Upper lobe of right lung (tissue), 1 donor: ENCODE measurements at regions not wholly inside any gene's neighbourhood (a gene's known extent, or its start where the extent isn't known, plus 50 kb on each side); places are given as distances from the start of the nearest gene placed in this dataset.

Experiments
- ATAC-seq: fragments of 200-7000 bp; cut with Tn5 transposase; one replicate; pipeline ENCODE4 v1.9.1; 2020; ENCODE audit warnings: mild to moderate bottlenecking, moderate library complexity
- DNase-seq: peaks from one replicate; pipeline ENCODE4 v3.0.0-alpha.2; 2020
- H3K27ac ChIP-seq: fragments of 200-600 bp; one replicate; pipeline ENCODE4 v1.8.0; 2022
- H3K27me3 ChIP-seq: fragments of 200-600 bp; one replicate; pipeline ENCODE4 v1.8.0; 2022; ENCODE audit warnings: mild to moderate bottlenecking
- H3K36me3 ChIP-seq: fragments of 200-600 bp; one replicate; pipeline ENCODE4 v1.8.0; 2022
- H3K4me1 ChIP-seq: fragments of 200-600 bp; one replicate; pipeline ENCODE4 v1.8.0; 2022
- H3K4me3 ChIP-seq: fragments of 200-600 bp; one replicate; pipeline ENCODE4 v1.8.0; 2022; ENCODE audit warnings: mild to moderate bottlenecking
- H3K9me3 ChIP-seq: fragments of 200-600 bp; one replicate; pipeline ENCODE4 v1.8.0; 2022
- CTCF ChIP-seq: fragments of 200-600 bp; IDR thresholded peaks from one replicate; pipeline ENCODE4 v1.8.0; 2022; ENCODE audit warnings: antibody characterized with exemption
- intact Hi-C: fragments of 100-400 bp; cut with DNase I; formaldehyde crosslinking; loops from one replicate; pipeline ENCODE4 v1.11.0; 2022
- donor health status: DM: no; HTN: yes; CAD: no; lungs with severe emphysema.

GRCh38 chr11:81979448-81979847 is 754.2 kb downstream of the FAM181B start:
- intact Hi-C loops = no loop called here
- Histone ChIP-seq H3K27ac (no peak overlapping the region), H3K4me1 (no peaks in the 10 kb centered on the region), H3K4me3 (no peak overlapping the region), H3K27me3 (no peaks in the 10 kb centered on the region), H3K36me3 (no peaks in the 10 kb centered on the region), H3K9me3 (no peaks in the 10 kb centered on the region)
- no peak for TF ChIP-seq CTCF
- ATAC-seq (no peak), DNase-seq (no peak)

- DNase-seq (no peak), ATAC-seq (no peak)
- intact Hi-C loops = no loop called here
- no peak for TF ChIP-seq CTCF
- Histone ChIP-seq H3K4me3 (no peak overlapping the region), H3K4me1 (no peaks in the 10 kb centered on the region), H3K36me3 (no peaks in the 10 kb centered on the region), H3K27ac (no peak overlapping the region), H3K9me3 (no peaks in the 10 kb centered on the region), H3K27me3 (no peaks in the 10 kb centered on the region)
Observed at GRCh38 chr11:81975261-81975900, 758.3 kb downstream of the FAM181B start.

- intact Hi-C loops = no loop called here
- no peak for ATAC-seq
- no peak for DNase-seq
Observed at GRCh38 chr11:81970886-81971285, 762.8 kb downstream of the FAM181B start.

GRCh38 chr11:81967242-81967641 is 766.4 kb downstream of the FAM181B start:
- no peak for ATAC-seq
- Histone ChIP-seq H3K4me1 (no peaks in the 10 kb centered on the region), H3K4me3 (no peak overlapping the region), H3K36me3 (no peaks in the 10 kb centered on the region), H3K27me3 (no peaks in the 10 kb centered on the region), H3K27ac (no peak overlapping the region), H3K9me3 (no peaks in the 10 kb centered on the region)
- no peak for TF ChIP-seq CTCF
- no peak for DNase-seq
- intact Hi-C loops = no loop called here

More at GRCh38 chr11:81970886-81971285, 762.8 kb downstream of the FAM181B start:
- no peaks in the 10 kb centered on the region for H3K4me1 ChIP-seq
- no peaks in the 10 kb centered on the region for H3K36me3 ChIP-seq
- no peaks in the 10 kb centered on the region for H3K27me3 ChIP-seq
- TF ChIP-seq CTCF = no peak
- H3K27ac ChIP-seq = no peak overlapping the region
- H3K9me3 ChIP-seq = no peaks in the 10 kb centered on the region
- H3K4me3 ChIP-seq = no peak overlapping the region

- no peak for ATAC-seq
- Histone ChIP-seq H3K4me1 (no peaks in the 10 kb centered on the region), H3K36me3 (no peaks in the 10 kb centered on the region), H3K27ac (no peak overlapping the region), H3K9me3 (no peaks in the 10 kb centered on the region), H3K27me3 (no peaks in the 10 kb centered on the region), H3K4me3 (no peak overlapping the region)
- no peak for TF ChIP-seq CTCF
- intact Hi-C loops = no loop called here
- DNase-seq = no peak
Observed at GRCh38 chr11:81966340-81966739, 767.3 kb downstream of the FAM181B start.

- H3K27ac ChIP-seq = no peak overlapping the region
- DNase-seq = no peak
- intact Hi-C loops = no loop called here
Observed at GRCh38 chr11:81963018-81963417, 770.6 kb downstream of the FAM181B start.

More at GRCh38 chr11:81963018-81963417, 770.6 kb downstream of the FAM181B start:
- Histone ChIP-seq H3K27me3 (no peaks in the 10 kb centered on the region), H3K4me1 (no peaks in the 10 kb centered on the region), H3K36me3 (no peaks in the 10 kb centered on the region), H3K9me3 (no peaks in the 10 kb centered on the region), H3K4me3 (no peak overlapping the region)
- peak; percentile 30 for TF ChIP-seq CTCF
- ATAC-seq = no peak
